HG03097 (cell line): ENCODE measurements at regions not wholly inside any gene's neighbourhood (a gene's known extent, or its start where the extent isn't known, plus 50 kb on each side); places are given as distances from the start of the nearest gene placed in this dataset.

Experiments
- ATAC-seq: cut with Tn5 transposase; IDR thresholded peaks from one replicate; pipeline ENCODE4 v1.9.1; 2021; ENCODE audit not compliant: unreplicated experiment, low FRiP score

GRCh38 chr14:84686550-84686949 is 843.4 kb upstream of the FLRT2 start:
- ATAC-seq: no peak

GRCh38 chr14:84688297-84689025 is 841.5 kb upstream of the FLRT2 start:
- no peak for ATAC-seq

GRCh38 chr14:84694161-84694560 is 835.8 kb upstream of the FLRT2 start:
- ATAC-seq: no peak

GRCh38 chr14:84704601-84705000 is 825.3 kb upstream of the FLRT2 start:
- no peak for ATAC-seq

GRCh38 chr14:84707830-84708229 is 822.1 kb upstream of the FLRT2 start:
- ATAC-seq: no peak

- no peak for ATAC-seq
These were observed 821.1 kb upstream of the FLRT2 start for GRCh38 chr14:84708865-84709264.

GRCh38 chr14:84726471-84726870 is 803.5 kb upstream of the FLRT2 start:
- no peak for ATAC-seq

- no peak for ATAC-seq
These were observed 780.6 kb upstream of the FLRT2 start for GRCh38 chr14:84749191-84749955.

GRCh38 chr14:84750284-84750683 is 779.7 kb upstream of the FLRT2 start:
- no peak for ATAC-seq

- ATAC-seq: no peak
These were observed 779.0 kb upstream of the FLRT2 start for GRCh38 chr14:84750763-84751554.

- no peak for ATAC-seq
These were observed 778.2 kb upstream of the FLRT2 start for GRCh38 chr14:84751745-84752144.

- ATAC-seq: no peak
These were observed 769.3 kb upstream of the FLRT2 start for GRCh38 chr14:84760489-84761126.

GRCh38 chr14:84767434-84767833 is 762.5 kb upstream of the FLRT2 start:
- no peak for ATAC-seq

- no peak for ATAC-seq
These were observed 759.9 kb upstream of the FLRT2 start for GRCh38 chr14:84770030-84770429.

- ATAC-seq: no peak
These were observed 752.6 kb upstream of the FLRT2 start for GRCh38 chr14:84777356-84777755.

GRCh38 chr14:84782902-84783301 is 747.0 kb upstream of the FLRT2 start:
- no peak for ATAC-seq

GRCh38 chr14:84783511-84783910 is 746.4 kb upstream of the FLRT2 start:
- ATAC-seq: no peak

GRCh38 chr14:84785996-84786395 is 743.9 kb upstream of the FLRT2 start:
- no peak for ATAC-seq

- no peak for ATAC-seq
These were observed 740.9 kb upstream of the FLRT2 start for GRCh38 chr14:84789012-84789411.

- no peak for ATAC-seq
These were observed 737.1 kb upstream of the FLRT2 start for GRCh38 chr14:84792722-84793410.
